ENCODE measurements at regions not wholly inside any gene's neighbourhood (a gene's known extent, or its start where the extent isn't known, plus 50 kb on each side); places are given as distances from the start of the nearest gene placed in this dataset.

DNA sequence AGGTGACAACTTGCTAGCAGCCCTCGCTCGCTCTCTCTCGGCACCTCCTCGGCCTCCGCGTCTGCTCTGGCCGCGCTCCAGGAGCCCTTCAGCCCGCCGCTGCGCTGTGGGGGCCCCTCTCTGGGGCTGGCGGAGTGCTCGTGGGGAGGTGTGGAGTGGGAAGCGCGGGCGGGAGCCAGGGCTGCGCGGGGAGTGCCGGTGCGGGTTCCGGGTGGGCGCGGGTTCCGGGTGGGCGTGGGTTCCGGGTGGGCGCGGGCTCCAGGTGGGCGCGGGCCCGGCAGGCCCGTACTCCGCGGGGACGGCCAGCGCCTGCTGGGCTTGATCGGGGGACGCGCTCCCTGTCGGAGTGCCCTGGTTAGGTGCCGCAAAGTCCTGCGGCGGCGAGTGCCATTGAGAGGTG lies 384.3 kb downstream of the GPM6A start:
- FAIRE-seq (no peak), DNase-seq (ENCODE audit: low spot score) (no peak)

DNA sequence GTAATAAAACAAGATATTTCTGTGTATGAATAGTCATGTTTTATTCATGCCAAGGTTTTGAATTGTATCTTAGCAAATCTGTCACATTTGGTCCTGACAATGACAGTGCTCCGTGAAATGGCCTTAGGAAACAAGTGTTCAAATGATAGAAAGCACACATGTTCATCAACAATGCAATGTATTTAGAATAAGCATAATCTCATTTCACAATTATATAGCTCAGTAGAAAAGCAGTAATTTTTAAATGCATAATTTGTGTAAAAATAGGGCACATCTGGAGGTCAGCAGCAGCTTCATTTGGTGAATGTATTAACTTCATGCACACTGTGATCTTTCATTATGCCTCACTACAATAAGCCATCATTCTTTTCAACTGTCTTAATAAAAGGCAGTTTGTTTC lies 380.4 kb downstream of the GPM6A start:
- no peak for FAIRE-seq
- no peak for DNase-seq (ENCODE audit: low spot score)

DNA sequence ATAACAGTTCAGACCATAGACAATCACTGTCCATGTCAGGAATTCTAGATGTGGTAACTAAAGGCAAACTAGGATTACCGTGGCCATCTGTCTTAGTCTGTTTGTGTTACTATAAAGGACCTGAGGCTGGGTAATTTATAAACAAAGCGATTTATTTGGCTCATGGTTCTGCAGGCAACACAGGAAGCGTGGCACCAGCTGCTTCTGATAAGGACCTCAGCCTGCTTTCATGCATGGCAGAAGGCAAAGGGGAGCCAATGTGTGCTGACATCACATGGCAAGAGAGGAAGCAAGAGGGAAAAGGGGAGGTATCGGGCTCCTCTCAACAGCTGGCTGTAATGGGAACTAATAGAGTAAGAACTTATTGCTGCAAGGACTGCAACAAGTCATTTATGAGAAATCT lies 376.7 kb downstream of the GPM6A start:
- FAIRE-seq = no peak
- no peak for DNase-seq (ENCODE audit: low spot score)

DNA sequence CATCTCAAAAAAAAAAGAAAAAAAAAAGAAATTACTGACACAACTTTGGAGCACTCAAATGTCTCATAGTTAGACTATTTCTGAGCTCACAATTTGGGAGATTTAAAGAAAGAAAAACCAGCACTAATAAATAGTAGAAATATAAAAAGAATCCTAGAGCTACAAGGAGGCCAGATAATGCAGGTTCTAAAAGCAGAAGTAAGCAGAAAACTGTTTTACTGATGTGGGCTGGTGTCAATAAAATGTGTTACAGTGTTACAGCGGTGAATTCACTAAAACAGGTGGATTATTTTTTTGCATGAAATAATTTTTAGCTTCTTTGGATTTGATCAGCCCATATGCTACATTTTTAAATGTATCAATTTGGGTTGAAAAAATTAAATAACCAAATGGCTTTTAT lies 375.9 kb downstream of the GPM6A start:
- no peak for FAIRE-seq

DNA sequence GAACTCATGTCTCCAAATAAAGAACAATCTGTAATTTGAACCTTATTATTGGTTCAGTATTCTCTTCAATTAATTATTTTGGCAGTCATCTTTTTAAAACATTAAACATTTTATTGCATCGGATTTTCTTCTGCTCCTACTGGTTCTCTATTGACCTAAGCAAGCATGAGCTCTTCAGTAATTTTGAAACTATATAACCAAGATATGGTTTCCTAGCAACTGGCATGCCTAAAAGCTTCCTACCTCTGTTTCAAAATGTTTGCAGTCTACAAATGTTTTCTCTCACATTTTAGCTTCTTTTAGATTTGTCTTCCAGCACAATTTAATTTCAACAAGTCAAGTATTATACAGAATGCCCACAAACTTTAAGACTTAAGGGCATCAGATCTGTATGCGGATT lies 371.3 kb downstream of the GPM6A start:
- FAIRE-seq (no peak), DNase-seq (ENCODE audit: low spot score) (no peak)

More for the DNA sequence above, 375.9 kb downstream of the GPM6A start:
- DNase-seq (ENCODE audit: low spot score) = no peak

- DNase-seq (ENCODE audit: low spot score) = no peak
- FAIRE-seq = no peak
Measured at GRCh38 chr4:175441256-175441655, 370.8 kb downstream of the GPM6A start.

DNA sequence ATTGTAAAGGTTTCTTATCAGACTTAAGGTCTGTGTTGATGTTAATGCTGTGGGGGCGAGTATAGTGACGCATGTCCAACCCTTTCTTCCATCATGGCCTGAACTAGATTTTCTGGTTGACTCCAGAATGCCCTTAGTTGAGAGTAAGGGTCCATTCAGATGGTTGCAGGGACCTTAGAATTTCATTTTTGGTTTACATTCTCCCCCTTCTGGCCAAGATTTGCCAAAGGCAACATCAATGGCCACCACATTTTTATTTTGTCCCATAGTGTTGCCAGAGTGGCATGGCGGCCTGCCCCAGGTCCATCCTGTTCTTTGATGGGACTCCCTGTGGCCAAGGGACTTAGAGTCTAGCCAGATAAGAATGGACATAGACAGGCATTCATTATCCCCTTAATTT lies 368.5 kb downstream of the GPM6A start:
- FAIRE-seq (no peak), DNase-seq (ENCODE audit: low spot score) (no peak)

DNA sequence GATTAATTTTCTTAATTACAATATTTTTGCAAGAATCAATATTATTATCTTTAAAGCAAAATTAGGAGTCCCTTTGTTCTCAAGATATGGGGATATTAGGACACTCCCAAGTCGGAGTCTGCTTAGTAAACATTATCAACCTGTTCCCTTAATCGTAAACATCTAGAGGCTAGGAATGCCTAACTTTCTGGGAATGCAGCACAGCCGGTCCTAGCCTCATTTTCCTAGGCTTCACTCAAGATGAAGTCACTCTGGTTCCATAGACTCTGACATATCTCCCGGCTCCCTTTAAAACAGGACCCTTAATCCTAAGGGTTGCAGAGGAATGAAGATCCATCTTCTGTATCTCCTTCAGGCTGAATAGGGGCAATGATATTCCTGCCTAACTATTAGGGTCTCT lies 367.6 kb downstream of the GPM6A start:
- FAIRE-seq (no peak), DNase-seq (ENCODE audit: low spot score) (no peak)

GRCh38 chr4:175447016-175447415 lies 365.0 kb downstream of the GPM6A start:
- FAIRE-seq = no peak
- no peak for DNase-seq (ENCODE audit: low spot score)

DNA sequence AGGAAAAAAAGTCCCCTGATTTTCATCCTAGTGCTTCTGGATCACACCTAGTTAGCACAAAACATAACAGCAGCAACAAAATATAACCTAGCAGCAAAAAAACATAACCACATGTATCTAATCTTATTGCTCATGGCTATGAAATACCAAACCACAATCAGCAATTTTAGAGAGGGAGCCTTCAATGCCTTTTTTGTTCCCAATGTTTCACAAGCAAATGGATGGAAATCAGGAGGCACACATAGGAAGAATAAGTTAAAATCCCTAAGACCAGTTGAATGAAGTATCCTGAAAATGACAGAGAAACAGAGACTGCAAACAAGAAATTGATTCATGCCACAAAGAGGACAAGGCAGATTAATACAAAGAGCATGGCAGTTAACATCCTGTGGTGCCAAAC lies 361.6 kb downstream of the GPM6A start:
- DNase-seq (ENCODE audit: low spot score) (no peak), FAIRE-seq (no peak)

DNA sequence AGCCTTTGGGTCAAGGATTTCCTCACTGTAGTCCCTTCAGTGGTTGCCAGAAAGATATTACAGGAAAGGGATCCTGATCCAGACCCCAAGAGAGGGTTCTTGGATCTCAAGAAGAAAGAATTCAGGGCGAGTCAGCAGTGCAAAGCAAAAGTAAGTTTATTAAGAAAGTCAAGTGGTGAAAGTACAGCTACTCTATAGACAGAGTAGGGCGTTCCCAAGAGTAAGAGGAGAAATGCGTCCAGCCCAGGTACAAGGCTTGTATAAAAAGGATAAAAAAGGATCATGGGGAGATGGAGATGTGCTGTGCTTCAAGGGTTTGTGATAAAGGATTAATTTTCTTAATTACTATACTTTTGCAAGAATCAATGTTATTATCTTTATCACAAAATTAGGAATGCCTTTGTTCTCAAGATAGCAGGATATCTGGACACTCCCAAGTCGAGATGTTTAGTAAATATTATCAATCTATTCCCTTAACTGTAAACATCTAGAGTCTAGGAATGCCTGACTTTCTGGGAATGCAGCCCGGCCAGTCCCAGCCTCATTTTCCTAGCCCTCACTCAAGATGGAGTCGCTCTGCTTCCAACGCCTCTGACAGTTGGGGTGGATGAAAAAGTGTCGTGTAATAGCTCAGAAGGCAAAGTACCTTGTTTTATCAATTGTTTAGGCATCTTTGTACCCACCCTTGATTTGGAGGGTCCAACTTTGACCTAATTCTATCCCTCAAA lies 360.7 kb downstream of the GPM6A start:
- FAIRE-seq (no peak), DNase-seq (ENCODE audit: low spot score) (no peak)

GRCh38 chr4:175453456-175453855 lies 358.6 kb downstream of the GPM6A start:
- DNase-seq (ENCODE audit: low spot score) = no peak
- FAIRE-seq = no peak

- no peak for DNase-seq (ENCODE audit: low spot score)
- no peak for FAIRE-seq
Measured at GRCh38 chr4:175456131-175456530, 355.9 kb downstream of the GPM6A start.

DNA sequence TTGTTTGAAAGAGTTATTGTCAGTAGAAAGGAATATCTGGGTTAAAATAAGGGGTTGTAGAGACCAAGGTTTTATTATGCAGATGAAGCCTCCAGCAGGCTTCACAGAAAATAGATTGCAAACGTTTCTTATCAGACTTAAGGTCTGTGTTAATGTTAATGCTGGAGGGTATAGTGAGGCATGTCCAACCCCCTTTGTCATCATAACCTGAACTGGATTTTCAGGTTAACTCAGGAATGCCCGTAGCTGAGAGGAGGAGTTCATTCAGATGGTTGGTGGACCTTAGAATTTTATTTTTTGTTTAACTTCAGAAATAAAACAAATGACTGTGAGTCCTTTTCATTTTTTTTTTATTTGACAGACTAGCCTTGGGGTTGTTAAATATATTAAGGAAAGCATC lies 354.1 kb downstream of the GPM6A start:
- FAIRE-seq (no peak), DNase-seq (ENCODE audit: low spot score) (no peak)

- no peak for DNase-seq (ENCODE audit: low spot score)
- no peak for FAIRE-seq
Measured at GRCh38 chr4:175459571-175459970, 352.5 kb downstream of the GPM6A start.

DNA sequence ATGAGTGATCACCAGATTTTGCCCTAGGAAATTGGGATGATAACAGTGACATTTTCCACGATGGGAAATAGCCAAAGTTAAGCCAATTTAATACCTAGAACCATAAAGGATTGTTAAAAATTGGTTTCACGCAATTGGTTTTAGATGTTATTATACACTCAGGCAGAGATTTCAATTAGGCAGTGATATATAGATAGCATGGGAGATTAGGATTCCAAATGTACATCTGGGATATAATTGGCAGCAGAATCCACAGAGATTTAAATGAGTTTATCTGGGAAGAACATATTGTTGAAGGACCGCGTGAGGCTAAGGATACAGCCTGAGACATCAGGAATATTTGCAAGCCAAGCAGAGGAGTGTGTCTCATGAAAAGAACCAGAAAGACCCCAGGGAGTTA lies 351.6 kb downstream of the GPM6A start:
- no peak for DNase-seq (ENCODE audit: low spot score)
- FAIRE-seq = no peak

GRCh38 chr4:175469514-175469913 lies 342.6 kb downstream of the GPM6A start:
- DNase-seq (ENCODE audit: low spot score) = peak; percentile 18
- FAIRE-seq = no peak

GRCh38 chr4:175470131-175470530 lies 341.9 kb downstream of the GPM6A start:
- FAIRE-seq (no peak), DNase-seq (ENCODE audit: low spot score) (peak; percentile 14)

DNA sequence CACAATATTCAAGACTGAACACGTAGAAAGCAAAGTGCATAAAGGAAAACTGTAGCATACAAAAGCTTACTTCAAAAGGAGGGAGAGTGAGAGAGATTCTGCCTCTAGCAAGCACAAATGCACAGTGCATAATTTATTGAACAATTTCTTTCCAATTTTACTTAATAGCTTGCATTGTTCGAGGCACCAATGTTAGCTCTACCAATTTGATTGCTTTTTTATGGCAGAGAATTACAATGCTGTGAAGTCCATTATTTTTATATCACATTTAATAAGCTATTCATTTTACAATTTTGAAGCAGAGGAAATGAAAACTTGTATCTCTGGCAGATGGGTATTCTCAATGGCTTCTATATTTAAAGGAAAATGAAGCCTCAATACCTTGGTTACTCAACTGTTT lies 331.7 kb downstream of the GPM6A start:
- no peak for FAIRE-seq

GRCh38 chr4:175499735-175500352 lies 312.2 kb downstream of the GPM6A start:
- no peak for DNase-seq (ENCODE audit: low spot score)
- FAIRE-seq = no peak

More for the DNA sequence above, 331.7 kb downstream of the GPM6A start:
- DNase-seq (ENCODE audit: low spot score) = no peak

DNA sequence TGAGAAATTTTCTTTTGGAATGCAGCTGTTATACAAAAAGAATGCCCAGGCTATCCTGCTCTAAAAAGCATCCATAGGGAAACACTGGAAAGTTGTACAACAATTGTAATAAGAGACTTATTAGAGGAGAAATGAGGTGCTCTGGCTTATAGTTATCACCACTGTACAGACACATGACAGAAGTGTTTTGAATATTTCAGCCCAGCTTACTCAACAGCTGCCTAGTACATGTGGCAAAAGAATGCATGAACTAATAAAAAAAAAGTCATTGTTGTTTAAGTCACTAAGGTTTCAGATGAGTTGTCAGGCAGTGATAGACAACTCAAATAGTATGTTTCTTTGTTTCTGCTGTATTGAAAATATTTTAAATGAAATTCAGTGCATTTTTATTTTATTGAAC lies 307.7 kb downstream of the GPM6A start:
- FAIRE-seq = no peak
- no peak for DNase-seq (ENCODE audit: low spot score)

DNA sequence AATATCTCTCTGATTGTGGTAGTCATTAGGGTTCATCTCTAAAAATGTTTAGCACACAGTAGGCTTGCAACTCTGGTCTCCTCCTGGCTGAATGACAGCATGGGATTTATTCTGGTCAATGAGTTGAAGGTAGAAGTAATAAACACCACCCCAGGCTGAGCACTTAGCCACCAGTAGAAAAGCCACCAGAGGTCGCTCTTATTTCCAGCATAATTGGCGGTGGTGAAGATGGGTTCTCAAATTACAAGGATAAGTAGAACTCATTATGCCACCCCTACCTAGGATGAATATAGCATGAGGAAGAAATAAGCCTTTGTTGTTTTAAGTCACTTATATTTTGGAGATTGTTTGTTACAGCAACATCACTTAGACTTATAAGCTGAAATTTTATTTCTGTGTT lies 302.7 kb downstream of the GPM6A start:
- FAIRE-seq = no peak
- no peak for DNase-seq (ENCODE audit: low spot score)

- FAIRE-seq = no peak
- DNase-seq (ENCODE audit: low spot score) = no peak
Measured at GRCh38 chr4:175511861-175512260, 300.2 kb downstream of the GPM6A start.
